Hindlimb muscle (tissue), 1 donor: ENCODE measurements at regions not wholly inside any gene's neighbourhood (a gene's known extent, or its start where the extent isn't known, plus 50 kb on each side); places are given as distances from the start of the nearest gene placed in this dataset.
"Not testable (repeated sequence)": the region's sequence is repeated elsewhere in the genome, so short reads cannot be mapped to it uniquely, and the experiment has no call there.

Experiments
- DNase-seq: peaks from one replicate; pipeline ENCODE4 v3.0.0-alpha.2; 2013

DNA sequence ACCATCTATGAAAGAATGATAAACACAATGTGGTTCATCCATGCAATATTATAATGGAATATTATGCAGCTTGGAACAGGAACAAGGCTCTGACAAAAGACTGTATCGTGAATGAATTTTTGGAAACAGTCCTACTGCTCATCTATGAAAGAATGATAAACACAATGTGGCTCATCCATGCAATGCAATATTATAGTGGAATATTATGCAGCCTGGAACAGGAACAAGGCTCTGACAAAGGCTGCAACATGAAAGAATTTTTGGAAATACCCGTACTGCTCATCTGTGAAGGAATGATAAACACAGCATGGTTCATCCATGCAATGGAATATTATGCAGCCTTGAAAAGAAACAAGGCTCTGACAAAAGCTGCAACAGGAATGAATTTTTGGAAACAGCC is 158.8 kb downstream of the CRLF2 start:
- DNase-seq: not testable (repeated sequence)

DNA sequence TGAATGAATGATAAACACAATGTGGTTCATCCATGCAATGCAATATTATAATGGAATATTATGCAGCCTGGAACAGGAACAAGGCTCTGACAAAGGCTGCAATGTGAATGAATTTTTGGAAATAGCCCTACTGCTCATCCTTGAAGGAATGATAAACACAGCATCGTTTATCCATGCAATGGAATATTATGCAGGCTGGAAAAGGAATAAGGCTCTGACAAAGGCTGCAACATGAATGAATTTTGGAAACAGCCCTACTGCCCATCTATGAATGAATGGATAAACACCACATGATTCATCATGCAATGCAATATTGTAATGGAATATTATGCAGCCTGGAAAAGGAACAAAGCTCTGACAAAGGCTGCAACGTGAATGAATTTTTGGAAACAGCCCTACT is 159.4 kb downstream of the CRLF2 start:
- no peak for DNase-seq

DNA sequence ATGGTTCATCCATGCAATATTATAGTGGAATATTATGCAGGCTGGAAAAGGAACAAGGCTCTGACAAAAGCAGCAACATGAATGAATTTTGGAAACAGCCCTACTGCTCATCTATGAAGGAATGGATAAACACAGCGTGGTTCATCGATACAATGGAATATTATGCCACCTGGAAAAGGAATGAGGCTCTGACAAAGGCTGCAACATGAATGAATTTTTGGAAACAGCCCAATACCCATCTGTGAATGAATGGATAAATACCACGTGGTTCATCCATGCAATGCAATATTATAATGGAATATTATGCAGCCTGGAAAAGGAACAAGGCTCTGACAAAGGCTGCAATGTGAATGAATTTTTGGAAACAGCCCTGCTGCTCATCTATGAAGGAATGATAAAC is 160.4 kb downstream of the CRLF2 start:
- no peak for DNase-seq

DNA sequence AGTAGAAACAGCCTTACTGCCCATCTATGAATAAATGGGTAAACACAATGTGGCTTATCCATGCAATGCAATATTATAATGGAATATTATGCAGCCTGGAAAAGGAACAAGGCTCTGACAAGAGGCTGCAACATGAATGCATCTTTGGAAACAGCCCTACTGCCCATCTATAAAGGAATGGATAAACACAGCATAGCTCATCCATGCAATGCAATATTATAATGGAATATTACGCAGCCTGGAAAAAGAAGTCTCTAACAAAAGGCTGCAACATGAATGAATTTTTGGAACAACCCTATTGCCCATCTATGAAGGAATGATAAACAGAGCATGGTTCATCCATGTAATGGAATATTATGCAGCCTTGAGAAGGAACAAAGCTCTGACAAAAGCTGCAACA is 161.0 kb downstream of the CRLF2 start:
- DNase-seq: no peak

DNA sequence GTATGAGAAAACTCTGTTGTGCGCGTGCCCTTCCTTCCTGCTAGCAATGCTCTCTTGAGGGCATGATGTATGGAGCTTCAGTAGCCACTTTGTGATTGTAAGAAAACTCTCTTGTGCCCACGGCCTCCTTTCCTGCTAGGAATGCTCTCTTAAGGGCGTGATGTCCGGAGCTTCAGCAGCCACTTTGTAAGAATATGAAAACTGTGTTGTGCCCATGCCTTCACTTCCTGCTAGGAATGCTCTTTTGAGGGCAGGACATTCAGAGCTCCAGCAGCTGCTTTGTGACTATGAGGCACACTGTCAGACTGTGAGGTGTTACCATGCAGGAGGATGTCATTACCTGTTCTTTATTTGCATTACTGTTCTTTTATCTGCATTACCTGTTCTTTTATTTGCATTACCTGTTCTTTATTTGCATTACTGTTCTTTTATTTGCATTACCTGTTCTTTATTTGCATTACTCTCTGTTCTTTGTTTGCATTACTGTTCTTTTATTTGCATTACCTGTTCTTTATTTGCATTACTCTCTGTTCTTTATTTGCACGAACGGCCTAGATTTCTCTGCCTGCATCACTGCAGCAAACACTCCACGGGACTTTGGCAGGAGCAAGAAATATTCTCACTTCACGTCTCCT is 166.7 kb downstream of the CRLF2 start:
- DNase-seq: no peak

DNA sequence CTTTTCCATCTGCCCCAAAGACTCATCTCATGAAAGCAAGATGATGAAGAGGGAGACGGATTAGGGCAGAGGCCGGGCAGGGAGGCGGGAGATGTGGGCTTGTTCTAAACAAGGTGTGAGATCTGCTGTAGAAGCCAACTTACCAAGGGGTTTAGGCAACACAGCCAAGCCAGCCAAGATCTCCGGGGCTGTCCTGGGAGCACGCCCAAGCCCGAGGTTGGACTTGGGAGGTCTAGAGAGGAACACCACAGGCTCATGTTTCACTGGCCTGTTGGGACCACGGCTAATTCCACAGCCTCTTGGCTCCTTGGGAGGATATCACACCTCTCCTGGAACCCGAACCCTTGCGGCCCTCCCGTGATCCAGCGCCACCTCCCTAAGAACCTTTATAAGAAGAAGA is 171.4 kb downstream of the CRLF2 start:
- DNase-seq: no peak

DNA sequence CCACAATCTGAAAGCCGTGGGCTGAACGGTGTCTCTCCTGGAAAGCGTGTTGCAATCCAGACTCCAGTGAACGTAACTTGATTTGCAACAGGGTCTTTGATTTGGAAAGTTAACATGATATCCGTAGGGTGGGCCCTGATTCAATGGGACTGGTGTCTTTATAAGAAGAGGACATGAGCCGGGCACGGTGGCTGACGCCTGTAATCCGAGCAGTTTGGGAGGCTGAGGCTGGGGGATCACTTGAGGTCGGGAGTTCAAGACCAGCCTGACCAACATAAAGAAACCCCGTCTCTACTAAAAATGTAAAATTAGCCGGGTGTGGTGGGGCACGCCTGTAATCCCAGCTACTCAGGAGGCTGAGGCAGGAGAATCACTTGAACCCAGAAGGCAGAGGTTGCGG is 176.5 kb downstream of the CRLF2 start:
- DNase-seq: not testable (repeated sequence)

DNA sequence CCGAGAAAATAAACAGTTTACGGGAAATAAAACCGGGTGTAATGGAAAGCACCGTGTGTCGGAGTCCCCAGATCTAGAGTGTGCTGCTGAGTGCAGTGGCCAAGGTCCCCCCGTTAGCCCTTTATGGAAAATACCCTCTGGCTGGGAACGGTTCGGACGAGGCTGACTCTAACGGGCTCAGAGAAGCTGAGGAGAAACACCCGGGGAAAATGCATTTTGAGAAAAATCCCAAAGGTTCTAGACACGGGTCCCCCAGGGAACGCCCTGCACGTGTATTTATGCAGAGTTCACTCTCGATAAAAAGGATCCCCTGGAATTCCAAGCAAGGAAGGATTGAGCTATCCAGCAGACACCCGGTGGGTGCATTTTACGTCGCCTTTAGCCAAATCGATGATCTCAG is 177.2 kb downstream of the CRLF2 start:
- DNase-seq: no peak

DNA sequence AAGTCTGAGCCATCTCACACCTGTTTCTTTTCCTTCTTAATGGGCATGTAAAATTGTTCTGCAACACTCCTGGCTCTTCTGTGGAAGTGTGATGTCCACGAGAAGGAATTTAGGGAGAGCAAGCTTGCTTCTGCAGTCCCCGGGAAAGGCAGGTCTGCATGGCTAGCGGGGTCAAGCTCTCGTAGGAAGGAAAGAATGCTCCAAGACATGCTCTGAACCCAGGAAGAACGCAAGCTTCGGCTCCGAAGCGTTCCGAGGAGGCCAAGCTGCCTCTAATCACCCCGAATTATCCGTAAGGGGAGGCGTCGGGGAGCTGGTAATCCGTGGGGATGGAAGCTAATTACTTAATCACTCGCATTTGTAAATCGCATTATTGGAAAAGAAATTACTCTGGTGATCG is 177.7 kb downstream of the CRLF2 start:
- no peak for DNase-seq

DNA sequence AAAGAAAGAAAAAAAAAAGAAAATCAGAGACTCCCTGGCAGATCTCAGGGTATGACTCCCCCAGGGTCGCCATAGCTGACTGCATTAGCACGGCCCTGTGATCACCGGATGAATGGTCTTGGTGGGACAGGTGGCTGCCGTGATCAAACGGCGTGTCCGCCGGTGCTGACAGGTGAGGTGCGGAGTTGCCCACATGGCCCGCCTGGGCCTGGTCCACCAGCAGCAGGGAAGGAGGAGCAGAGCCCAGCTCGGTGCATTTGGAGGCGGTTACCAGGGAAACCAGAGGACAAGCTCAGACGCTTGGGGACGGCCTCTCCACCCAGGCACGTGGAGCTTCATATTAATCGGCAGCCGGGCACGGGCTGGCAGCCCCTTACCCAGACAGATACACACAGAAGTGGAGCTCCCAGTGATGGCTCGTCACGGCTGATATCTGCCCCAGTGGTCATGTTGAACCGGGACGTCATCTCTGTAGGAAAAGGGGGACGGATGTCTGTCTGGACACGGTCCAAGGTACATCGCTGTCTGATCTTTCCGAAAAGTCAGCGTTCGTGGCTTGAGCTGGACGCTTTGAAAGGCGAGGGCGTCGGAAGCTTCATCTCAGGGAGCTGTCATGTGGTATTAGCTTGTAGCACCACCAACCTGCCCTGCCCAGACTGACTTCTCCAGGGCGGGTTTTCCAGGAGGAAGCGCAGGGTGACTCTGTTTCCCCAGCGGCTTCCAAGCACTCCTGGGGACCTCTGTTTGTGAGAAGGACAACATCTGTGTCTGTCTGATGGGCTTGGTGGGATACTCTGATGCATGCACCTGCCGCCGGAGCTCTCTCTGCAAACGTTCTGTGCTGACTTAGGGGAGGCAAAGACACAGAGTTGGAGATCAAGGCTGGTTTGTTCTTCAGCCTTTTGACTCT is 180.7 kb downstream of the CRLF2 start:
- DNase-seq: no peak

DNA sequence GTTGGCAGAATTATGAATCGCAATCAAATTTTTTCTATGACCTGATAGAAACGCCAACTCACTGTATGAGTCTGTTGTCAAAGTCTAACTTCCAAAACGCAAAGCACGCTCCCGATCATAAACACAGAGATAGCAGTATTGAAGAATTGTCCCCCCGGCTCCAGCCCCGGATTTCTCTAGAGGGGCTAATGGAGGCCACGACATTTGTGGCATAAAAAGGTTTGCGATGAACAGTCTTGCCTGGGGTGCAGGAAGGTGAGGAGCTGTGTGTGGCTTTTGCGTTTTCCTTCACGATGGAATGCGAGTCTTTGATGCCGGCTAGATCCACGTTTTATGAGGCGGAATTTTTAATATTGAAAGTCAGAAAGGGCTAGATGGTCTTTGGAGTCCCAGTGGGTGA is 183.0 kb downstream of the CRLF2 start:
- no peak for DNase-seq

DNA sequence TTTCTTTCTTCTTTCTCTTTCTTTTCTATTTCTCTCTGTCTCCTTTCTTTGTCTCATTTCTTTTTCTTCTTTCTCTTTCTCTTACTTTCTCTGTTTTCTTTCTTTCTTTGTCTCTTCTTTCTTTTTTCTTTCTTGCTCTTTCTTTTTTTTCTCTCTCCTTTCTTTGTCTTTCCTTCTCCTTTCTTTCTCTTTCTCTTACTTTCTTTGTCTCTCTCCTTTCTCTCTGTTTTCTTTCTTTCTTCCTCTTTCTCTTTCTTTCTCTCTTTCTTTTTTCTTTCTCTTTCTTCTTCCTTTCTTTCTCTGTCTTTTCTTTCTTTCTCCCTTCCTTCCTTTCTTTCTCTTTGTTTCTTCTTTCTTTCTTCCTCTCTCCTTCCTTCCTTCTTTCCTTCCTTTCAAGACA is 184.8 kb downstream of the CRLF2 start:
- no peak for DNase-seq

DNA sequence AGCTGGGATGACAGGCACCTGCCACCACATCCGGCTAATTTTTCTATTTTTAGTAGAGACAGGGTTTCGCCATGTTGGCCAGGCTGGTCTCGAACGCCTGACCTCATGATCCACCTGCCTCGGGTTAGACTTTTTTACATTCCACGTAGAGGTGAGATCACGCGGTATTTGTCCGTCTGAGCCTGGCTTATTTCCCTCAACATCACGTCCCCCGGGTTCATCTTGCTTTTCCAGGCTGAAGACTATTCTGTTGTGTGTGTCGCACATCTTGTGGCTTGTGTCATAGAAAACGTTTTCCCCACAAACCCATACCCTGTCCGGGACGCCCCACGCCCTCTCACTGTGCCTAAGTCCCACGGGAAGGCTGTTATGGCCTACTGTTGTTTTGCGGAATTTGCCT is 185.3 kb downstream of the CRLF2 start:
- no peak for DNase-seq

DNA sequence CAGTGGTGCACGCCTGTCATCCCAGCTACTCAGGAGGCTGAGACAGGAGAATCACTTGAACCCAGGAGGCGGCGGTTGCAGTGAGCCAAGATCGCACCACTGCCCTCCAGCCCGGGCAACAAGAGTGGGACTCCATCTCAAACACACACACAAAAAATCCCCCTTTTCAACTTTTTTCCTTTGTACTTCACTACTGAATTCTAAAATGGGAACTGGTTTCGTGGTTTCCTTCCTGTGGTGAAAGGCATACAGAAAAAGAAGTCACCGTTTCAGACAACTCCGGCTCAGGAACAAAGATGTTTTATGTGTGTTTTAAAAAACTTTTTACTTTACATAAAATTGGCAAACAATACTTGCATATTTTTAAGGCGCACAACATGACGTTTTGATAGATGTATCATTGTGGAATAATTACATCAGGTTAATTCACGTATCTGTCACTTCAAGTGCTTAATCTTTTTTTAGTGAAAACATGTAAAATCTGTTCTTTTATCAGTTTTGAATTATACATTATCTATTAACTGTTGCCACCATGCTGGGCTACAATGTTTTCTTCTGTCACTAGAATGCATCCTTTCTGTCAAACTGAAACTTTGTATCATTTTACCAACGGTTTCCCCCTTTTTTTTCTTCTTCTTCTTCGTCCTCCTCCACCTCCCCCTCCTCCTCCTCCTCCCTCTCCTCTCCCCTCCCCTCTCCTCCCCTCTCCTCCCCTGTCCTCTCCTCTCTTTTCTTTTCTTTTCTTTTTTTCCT is 186.0 kb downstream of the CRLF2 start:
- no peak for DNase-seq

DNA sequence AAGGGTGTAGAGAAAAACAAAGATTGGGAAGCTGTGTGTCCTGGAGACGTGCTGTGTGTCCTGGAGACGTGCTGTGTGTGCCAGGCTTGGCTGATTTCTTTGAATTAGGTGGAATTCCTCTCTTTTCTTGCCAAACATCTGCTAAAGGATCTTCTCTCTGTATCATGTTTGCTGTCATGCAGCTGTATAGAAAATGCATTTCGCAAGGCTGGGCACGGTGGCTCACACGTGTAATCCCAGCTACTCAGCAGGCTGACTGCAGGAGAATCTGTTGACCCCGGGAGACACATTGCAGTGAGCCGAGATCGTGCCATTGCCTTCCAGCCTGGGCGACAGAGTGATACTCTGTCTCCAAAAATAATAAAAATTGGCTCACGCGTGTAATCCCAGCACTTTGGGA is 187.0 kb downstream of the CRLF2 start:
- DNase-seq: no peak

DNA sequence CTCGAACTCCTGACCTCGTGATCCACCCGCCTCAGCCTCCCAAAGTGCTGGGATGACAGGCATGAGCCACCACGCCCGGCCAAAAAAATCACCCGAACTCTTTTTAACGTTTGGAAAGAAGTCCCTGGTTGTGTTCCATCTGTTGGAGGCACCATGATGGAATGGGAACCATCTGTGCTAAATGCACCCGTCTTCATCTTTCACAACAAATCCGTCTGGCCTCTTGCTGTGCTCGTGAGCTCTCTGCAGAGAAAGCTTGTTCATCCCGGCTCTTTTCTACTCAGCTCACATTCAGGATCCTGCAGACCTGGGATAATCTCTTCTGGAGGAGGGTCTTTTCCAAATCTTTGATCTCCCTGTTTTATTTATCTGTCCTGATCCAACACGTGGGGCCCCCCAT is 188.8 kb downstream of the CRLF2 start:
- DNase-seq: no peak

DNA sequence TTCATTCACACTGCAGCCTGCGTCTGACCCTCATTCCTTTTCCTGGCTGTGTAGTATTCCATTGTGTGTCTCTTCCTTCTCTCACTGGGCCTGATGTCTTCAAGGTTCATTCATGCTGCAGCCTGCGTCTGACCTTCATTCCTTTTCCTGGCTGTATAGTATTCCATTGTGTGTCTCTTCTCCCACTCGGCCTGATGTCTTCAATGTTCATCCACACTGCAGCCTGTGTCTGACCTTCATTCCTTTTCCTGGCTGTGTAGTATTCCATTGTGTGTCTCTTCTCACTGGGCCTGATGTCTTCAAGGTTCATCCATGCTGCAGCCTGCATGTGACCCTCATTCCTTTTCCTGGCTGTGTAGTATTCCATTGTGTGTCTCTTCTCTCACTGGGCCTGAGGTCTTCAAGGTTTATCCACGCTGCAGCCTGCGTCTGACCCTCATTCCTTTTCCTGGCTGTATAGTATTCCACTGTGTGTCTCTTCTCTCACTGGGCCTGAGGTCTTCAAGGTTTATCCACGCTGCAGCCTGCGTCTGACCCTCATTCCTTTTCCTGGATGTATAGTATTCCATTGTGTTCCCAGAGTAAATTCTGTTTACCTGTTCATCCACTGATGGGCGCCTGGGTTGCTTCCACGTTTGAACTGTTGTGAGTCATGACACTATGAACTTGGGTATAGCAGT is 191.0 kb downstream of the CRLF2 start:
- DNase-seq: not testable (repeated sequence)

DNA sequence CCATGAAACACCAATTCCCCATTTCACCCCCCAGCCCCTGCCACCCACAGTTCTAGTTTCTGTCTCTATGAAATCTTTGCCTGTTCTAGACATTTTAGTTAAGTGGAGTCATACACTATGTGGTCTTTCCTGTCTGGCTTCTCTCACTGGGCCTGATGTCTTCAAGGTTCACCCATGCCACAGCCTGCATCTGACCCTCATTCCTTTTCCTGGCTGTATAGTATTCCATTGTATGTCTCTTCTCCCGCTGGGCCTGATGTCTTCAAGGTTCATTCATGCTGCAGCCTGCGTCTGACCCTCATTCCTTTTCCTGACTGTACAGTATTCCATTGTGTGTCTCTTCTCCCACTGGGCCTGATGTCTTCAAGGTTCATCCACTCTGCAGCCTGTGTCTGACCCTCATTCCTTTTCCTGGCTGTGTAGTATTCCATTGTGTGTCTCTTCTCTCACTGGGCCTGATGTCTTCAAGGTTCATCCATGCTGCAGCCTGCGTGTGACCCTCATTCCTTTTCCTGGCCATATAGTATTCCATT is 191.7 kb downstream of the CRLF2 start:
- DNase-seq: no peak

DNA sequence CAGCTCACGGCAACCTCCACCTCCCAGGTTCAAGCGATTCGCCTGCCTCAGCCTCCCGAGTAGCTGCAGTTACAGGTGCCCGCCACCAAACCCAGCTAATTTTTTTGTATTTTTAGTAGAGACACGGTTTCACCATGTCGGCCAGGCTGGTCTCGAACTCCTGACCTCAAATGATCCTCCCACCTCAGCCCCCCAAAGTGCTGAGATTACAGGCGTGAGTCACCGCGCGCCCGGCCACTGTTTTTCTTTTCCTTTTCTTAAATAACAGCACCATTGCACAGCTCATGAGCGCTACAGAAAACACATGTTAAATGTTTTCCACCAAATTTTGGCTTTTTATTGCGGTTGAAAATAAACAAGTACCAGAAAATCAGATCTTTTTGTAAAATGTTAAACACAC is 195.5 kb downstream of the CRLF2 start:
- not testable (repeated sequence) for DNase-seq

DNA sequence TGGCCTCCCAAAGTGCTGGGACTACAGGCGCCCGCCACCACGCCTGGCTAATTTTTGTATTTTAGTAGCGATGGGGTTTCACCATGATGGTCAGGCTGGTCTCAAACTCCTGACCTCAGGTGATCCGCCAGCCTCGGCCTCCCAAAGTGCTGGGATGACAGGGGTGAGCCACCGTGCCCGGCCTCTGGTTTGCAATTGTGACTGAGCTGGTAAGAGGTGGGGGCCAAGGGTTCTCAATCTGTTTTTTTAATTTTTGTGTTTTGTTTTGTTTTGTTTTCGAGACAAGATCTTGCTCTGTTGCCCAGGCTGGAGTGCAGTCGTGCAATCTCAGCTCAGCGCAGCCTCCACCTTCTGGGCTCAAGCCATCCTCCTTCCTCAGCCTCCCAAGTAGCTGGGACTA is 196.2 kb downstream of the CRLF2 start:
- DNase-seq: not testable (repeated sequence)

DNA sequence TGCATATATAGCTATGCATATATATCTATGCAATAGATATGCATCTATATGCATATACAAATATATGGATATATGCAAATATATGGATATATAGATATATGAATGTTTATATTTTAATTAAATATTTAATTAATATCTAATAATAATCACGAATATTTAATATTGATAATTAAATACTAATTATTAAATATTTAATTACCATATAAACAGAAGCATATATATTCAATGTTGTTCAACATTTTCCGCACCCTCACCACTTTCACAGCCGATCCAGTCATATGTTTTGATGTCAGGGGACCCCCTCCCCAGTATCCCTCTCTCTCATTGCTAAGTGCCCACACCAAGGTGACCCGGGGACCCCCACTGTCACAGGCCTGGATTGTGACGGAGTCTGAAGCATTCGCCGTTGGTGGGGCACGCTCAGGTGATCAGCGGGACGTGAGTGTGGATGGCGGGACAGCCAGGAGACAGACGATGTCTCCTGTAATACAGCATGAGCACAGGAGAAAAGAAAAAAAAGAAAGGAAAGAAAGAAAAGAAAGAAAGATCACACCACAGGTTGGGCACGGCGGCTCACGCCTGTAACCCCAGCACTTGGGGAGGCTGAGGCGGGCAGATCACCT is 199.7 kb downstream of the CRLF2 start:
- no peak for DNase-seq

DNA sequence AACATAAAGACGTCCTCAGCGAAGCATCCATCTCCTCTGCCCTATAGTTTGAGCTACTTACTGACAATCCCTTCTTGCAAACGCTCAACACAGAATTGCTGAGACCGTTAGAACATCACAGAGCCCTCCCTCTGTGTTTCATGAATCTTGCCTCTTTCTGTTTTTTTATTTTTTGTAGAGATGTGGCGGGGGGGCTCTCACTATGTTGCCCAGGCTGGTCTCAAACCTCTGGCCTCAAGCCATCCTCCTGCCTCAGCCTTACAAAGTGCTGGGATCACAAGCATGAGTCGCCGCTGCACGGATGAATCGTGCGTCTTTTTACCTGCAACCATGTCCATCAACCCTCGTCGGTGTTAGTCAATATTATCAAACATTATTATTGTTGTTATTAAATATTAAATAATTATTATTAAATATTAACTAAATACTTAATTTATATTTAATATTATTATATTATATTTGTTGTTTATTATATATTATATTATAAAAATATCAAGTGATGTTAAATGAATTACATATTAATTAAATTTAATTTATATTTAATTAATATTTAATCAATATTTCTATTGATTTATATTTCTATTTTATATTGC is 200.7 kb downstream of the CRLF2 start:
- no peak for DNase-seq
